GM12892 (cell line): ENCODE measurements at regions not wholly inside any gene's neighbourhood (a gene's known extent, or its start where the extent isn't known, plus 50 kb on each side); places are given as distances from the start of the nearest gene placed in this dataset.

Source experiments
- POLR2A ChIP-seq: IDR thresholded peaks from 2 replicates; pipeline ENCODE4 v1.6.1; 2011; ENCODE audit warnings: low read depth, low read length, control low read depth
- TAF1 ChIP-seq: IDR thresholded peaks from 2 replicates; pipeline ENCODE4 v1.6.1; 2011; ENCODE audit warnings: low read depth, mild to moderate bottlenecking, control low read depth, low read length, borderline replicate concordance

- no peak for TF ChIP-seq POLR2A
- TF ChIP-seq TAF1 = no peak
Observed at GRCh38 chr2:176812246-176812775, 400.3 kb upstream of the HNRNPA3 start.
